ENCODE measurements at regions not wholly inside any gene's neighbourhood (a gene's known extent, or its start where the extent isn't known, plus 50 kb on each side); places are given as distances from the start of the nearest gene placed in this dataset.

- TF ChIP-seq PAX5 (IDR thresholded peaks at IDR 0.05; ENCODE audit: borderline replicate concordance, low read depth, low read length) (peak; percentile 97), BACH1 (IDR thresholded peaks at IDR 0.05; ENCODE audit: borderline replicate concordance) (peak; percentile 99), CBFB (IDR thresholded peaks at IDR 0.05; ENCODE audit: low read depth) (peak; percentile 95), NFIC (IDR thresholded peaks at IDR 0.05; ENCODE audit: low read depth, low read length) (peak; percentile 100), SMAD5 (IDR thresholded peaks at IDR 0.05; ENCODE audit: low read depth) (no peak), CBX5 (IDR thresholded peaks at IDR 0.05; ENCODE audit: low read depth) (0 out of 2 replicates have a peak, but pooled peaks have one; percentile 81), JUNB (IDR thresholded peaks at IDR 0.05) (peak; percentile 100), IKZF1 (conservative IDR thresholded peaks at IDR 0.05) (peak; percentile 100), CREM (IDR thresholded peaks at IDR 0.05; ENCODE audit: low read depth) (peak; percentile 97), ZBTB40 (IDR thresholded peaks at IDR 0.05; ENCODE audit: borderline replicate concordance) (no peak; the same call in 1 of the 2 replicates), RCOR1 (conservative IDR thresholded peaks at IDR 0.05; ENCODE audit: low read depth, low read length) (no peak), SRF (IDR thresholded peaks at IDR 0.05; ENCODE audit: low read depth in 2 of 2, low read length in 2 of 2) (peak in 1 of 2 experiments; percentile 88; a peak in 2 of 4 replicates), RAD51 (IDR thresholded peaks at IDR 0.05) (peak; percentile 69), FOXK2 (IDR thresholded peaks at IDR 0.05) (no peak), GABPA (IDR thresholded peaks at IDR 0.05; ENCODE audit: low read depth) (peak; percentile 85), STAT3 (IDR thresholded peaks at IDR 0.05; ENCODE audit: low read depth, low read length) (no peak), CHD4 (IDR thresholded peaks at IDR 0.05) (no peak), TBL1XR1 (IDR thresholded peaks at IDR 0.05; ENCODE audit: low read depth, low read length) (peak; percentile 98), SMARCA5 (IDR thresholded peaks at IDR 0.05) (peak; percentile 68; the same call in 1 of the 2 replicates), MXI1 (IDR thresholded peaks at IDR 0.05; ENCODE audit: low read depth, low read length) (peak; percentile 11; the same call in 1 of the 2 replicates), RBBP5 (conservative IDR thresholded peaks at IDR 0.05) (no peak), RB1 (IDR thresholded peaks at IDR 0.05; ENCODE audit: borderline replicate concordance) (no peak; the same call in 1 of the 2 replicates), TCF7 (IDR thresholded peaks at IDR 0.05; ENCODE audit: borderline replicate concordance) (peak; percentile 86), IKZF2 (IDR thresholded peaks at IDR 0.05) (peak; percentile 100), POU2F2 (IDR thresholded peaks at IDR 0.05; ENCODE audit: borderline replicate concordance, low read depth, low read length) (peak; percentile 100)
- TF ChIP-seq, protein P1, sequence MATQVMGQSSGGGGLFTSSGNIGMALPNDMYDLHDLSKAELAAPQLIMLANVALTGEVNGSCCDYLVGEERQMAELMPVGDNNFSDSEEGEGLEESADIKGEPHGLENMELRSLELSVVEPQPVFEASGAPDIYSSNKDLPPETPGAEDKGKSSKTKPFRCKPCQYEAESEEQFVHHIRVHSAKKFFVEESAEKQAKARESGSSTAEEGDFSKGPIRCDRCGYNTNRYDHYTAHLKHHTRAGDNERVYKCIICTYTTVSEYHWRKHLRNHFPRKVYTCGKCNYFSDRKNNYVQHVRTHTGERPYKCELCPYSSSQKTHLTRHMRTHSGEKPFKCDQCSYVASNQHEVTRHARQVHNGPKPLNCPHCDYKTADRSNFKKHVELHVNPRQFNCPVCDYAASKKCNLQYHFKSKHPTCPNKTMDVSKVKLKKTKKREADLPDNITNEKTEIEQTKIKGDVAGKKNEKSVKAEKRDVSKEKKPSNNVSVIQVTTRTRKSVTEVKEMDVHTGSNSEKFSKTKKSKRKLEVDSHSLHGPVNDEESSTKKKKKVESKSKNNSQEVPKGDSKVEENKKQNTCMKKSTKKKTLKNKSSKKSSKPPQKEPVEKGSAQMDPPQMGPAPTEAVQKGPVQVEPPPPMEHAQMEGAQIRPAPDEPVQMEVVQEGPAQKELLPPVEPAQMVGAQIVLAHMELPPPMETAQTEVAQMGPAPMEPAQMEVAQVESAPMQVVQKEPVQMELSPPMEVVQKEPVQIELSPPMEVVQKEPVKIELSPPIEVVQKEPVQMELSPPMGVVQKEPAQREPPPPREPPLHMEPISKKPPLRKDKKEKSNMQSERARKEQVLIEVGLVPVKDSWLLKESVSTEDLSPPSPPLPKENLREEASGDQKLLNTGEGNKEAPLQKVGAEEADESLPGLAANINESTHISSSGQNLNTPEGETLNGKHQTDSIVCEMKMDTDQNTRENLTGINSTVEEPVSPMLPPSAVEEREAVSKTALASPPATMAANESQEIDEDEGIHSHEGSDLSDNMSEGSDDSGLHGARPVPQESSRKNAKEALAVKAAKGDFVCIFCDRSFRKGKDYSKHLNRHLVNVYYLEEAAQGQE (IDR thresholded peaks at IDR 0.05; ENCODE audit: low read depth, low read length) = peak; percentile 54; the same call in 1 of the 2 replicates
These were observed 126.6 kb upstream of the IL12B start (continued) for GRCh38 chr5:159456722-159457465.

All from GM12878 (cell line).